ENCODE measurements at regions not wholly inside any gene's neighbourhood (a gene's known extent, or its start where the extent isn't known, plus 50 kb on each side); places are given as distances from the start of the nearest gene placed in this dataset.

DNA sequence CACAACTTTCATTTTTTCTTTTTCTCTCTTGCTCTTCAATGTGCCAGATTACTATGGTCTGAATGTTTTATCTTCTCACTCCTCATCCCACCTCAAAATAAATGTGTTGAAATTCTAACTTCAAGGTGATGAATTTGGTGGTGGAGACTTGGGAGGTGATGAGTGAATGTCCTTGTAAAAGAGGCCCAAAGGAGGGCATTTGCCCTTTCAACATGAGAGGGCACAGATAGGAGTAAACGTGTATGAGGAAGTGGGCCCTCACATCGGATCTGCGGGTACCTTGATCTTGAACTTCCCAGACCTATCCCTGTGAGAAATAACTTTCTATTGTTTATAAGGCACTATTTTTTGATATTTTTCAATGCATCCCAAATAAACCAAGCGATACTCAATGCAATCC, 412.3 kb upstream of the ADGRL2 start:
- no peak overlapping the region for H3K4me3 ChIP-seq (ENCODE audit: low read depth in 1 of 3, low read length in 3 of 3)
- no peaks in the 10 kb centered on the region for H3K36me3 ChIP-seq (ENCODE audit: control insufficient read depth in 4 of 4, insufficient read depth in 3 of 4, low read depth in 1 of 4, low read length in 3 of 4)
- WGBS = 95% methylated on average over 4 of the region's 4 CpGs
- H3K9me3 ChIP-seq (ENCODE audit: control insufficient read depth in 4 of 4, low read length in 3 of 4) = no peaks in the 10 kb centered on the region
- H3K4me1 ChIP-seq (ENCODE audit: control insufficient read depth in 4 of 4, insufficient read depth in 4 of 4, low read length in 3 of 4) = peaks cover 0 to 7% (median 4%) of the 10 kb centered on the region in 4 donors
- DNase-seq (ENCODE audit: low spot score) = no peak
- no peaks in the 10 kb centered on the region for H3K27me3 ChIP-seq (ENCODE audit: control insufficient read depth in 4 of 4, insufficient read depth in 4 of 4, low read length in 3 of 4)
- no peak overlapping the region for H3K27ac ChIP-seq (ENCODE audit: low read depth in 1 of 2, low read length in 2 of 2)
- no peak overlapping the region for H3K9ac ChIP-seq (ENCODE audit: low read depth in 1 of 2, low read length in 2 of 2)
- TF ChIP-seq EGR1 (IDR thresholded peaks at IDR 0.05; ENCODE audit: low read depth in 2 of 2) (no peak), YY1 (IDR thresholded peaks at IDR 0.05) (no peak), RXRA (IDR thresholded peaks at IDR 0.05) (no peak), HNF4A (conservative IDR thresholded peaks at IDR 0.05) (no peak), SP1 (IDR thresholded peaks at IDR 0.05) (no peak), FOXA2 (IDR thresholded peaks at IDR 0.05) (no peak), REST (IDR thresholded peaks at IDR 0.05) (no peak), CTCF (IDR thresholded peaks at IDR 0.05; ENCODE audit: low read depth, low read length, missing input control) (no peak), HNF4G (IDR thresholded peaks at IDR 0.05) (no peak), JUND (IDR thresholded peaks at IDR 0.05) (no peak), RAD21 (IDR thresholded peaks at IDR 0.05) (no peak), GABPA (IDR thresholded peaks at IDR 0.05 in 1 of 2, conservative IDR thresholded peaks at IDR 0.05 in 1 of 2) (no peak), TAF1 (conservative IDR thresholded peaks at IDR 0.05) (no peak), FOXA1 (IDR thresholded peaks at IDR 0.05) (no peak), NR2F2 (IDR thresholded peaks at IDR 0.05) (no peak)
- TF ChIP-seq, protein P1, sequence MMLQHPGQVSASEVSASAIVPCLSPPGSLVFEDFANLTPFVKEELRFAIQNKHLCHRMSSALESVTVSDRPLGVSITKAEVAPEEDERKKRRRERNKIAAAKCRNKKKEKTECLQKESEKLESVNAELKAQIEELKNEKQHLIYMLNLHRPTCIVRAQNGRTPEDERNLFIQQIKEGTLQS (IDR thresholded peaks at IDR 0.05) = no peak
- TF ChIP-seq, protein P2, sequence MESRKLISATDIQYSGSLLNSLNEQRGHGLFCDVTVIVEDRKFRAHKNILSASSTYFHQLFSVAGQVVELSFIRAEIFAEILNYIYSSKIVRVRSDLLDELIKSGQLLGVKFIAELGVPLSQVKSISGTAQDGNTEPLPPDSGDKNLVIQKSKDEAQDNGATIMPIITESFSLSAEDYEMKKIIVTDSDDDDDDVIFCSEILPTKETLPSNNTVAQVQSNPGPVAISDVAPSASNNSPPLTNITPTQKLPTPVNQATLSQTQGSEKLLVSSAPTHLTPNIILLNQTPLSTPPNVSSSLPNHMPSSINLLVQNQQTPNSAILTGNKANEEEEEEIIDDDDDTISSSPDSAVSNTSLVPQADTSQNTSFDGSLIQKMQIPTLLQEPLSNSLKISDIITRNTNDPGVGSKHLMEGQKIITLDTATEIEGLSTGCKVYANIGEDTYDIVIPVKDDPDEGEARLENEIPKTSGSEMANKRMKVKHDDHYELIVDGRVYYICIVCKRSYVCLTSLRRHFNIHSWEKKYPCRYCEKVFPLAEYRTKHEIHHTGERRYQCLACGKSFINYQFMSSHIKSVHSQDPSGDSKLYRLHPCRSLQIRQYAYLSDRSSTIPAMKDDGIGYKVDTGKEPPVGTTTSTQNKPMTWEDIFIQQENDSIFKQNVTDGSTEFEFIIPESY (IDR thresholded peaks at IDR 0.05) = no peak
- TF ChIP-seq, protein P3, sequence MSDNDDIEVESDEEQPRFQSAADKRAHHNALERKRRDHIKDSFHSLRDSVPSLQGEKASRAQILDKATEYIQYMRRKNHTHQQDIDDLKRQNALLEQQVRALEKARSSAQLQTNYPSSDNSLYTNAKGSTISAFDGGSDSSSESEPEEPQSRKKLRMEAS (IDR thresholded peaks at IDR 0.05) = no peak

Measured in liver (tissue), 8 donors.